ENCODE measurements at regions not wholly inside any gene's neighbourhood (a gene's known extent, or its start where the extent isn't known, plus 50 kb on each side); places are given as distances from the start of the nearest gene placed in this dataset.

- Histone ChIP-seq H3K9me1 (ENCODE audit: control insufficient read depth, insufficient read depth, low read length) (no peaks in the 10 kb centered on the region), H3K36me3 (ENCODE audit: control insufficient read depth, insufficient read depth, low read length) (no peaks in the 10 kb centered on the region), H3K79me2 (ENCODE audit: control insufficient read depth, insufficient read depth, low read length) (no peaks in the 10 kb centered on the region), H4K20me1 (replicated peaks; ENCODE audit: control insufficient read depth, insufficient read depth, low read length) (no peaks in the 10 kb centered on the region), H3K9ac (ENCODE audit: insufficient read depth in 1 of 2, low read depth in 2 of 2, low read length in 2 of 2) (no peak overlapping the region), H3K4me3 (no peak overlapping the region), H3K4me2 (ENCODE audit: insufficient read depth, low read length) (no peak overlapping the region), H3K27me3 (ENCODE audit: control insufficient read depth in 2 of 2, insufficient read depth in 2 of 2, low read length in 2 of 2) (no peaks in the 10 kb centered on the region; a peak in 1 of 5 replicates), H3K4me1 (replicated peaks in 1 of 2; ENCODE audit: control insufficient read depth in 2 of 2, insufficient read depth in 2 of 2, low read length in 2 of 2) (no peaks in the 10 kb centered on the region), H2AFZ (ENCODE audit: low read depth, low read length) (no peak overlapping the region), H3K27ac (ENCODE audit: extremely low read depth, low read depth, low read length) (no peak overlapping the region), H3K9me3 (replicated peaks; ENCODE audit: control insufficient read depth, insufficient read depth, low read depth, low read length) (no peaks in the 10 kb centered on the region)
- CTCF ChIA-PET (ENCODE audit: low intra/inter-chr PET ratio), result no interaction called here
- ATAC-seq, result no peak
- no TSS peak for BruUV-seq (replicated peaks)
- 0% methylated on average over 5 of the region's 5 CpGs for WGBS (ENCODE audit: insufficient coverage, low coverage, missing lambda C conversion rate)
- no peak for FAIRE-seq
- in situ Hi-C loops (cut with MboI) (no loop called here), intact Hi-C loops (cut with micrococcal nuclease) (no loop called here)
- POLR2A ChIA-PET, result interaction anchor here (0.5 kb wide), 3 partner anchors 24 to 1001 kb away, joined by 3 read pairs; no protein-coding TSS in a partner anchor
- DNase-seq (ENCODE audit: extremely low read depth in 1 of 4, low spot score in 3 of 4), result no peak
- TF ChIP-seq ZNF644 (tag; IDR thresholded peaks at IDR 0.05; ENCODE audit: low read depth) (no peak), C11orf30 (IDR thresholded peaks at IDR 0.05; ENCODE audit: low read depth) (0 out of 2 replicates have a peak, but pooled peaks have one; percentile 6), ZNF316 (IDR thresholded peaks at IDR 0.05) (0 out of 2 replicates have a peak, but pooled peaks have one; percentile 3), MAFG (tag; conservative IDR thresholded peaks at IDR 0.05) (0 out of 2 replicates have a peak, but pooled peaks have one; percentile 12)
Measured at GRCh38 chr3:73324203-73325155, 263.0 kb downstream of the EBLN2 start.

DNA sequence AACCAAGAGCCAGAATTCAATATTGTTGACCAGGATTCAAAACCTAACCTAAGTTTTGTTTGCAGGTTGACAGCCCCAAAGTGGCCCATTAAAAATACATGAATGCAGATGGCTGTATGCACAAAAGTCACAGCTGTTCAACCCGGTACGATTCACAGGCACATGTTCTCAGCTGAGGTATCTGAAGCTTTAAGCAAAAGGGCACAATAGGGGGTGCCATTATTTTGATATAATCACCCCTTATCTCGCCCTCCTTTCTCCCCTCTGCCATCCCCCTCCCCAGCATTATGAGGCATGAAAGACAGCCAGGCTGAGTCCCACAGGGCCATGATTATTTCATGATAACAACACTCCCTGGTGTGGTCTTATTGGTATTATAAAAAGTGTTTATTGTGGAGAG, 264.9 kb downstream of the EBLN2 start:
- BruUV-seq (replicated peaks), result no TSS peak
- ChIA-PET CTCF (ENCODE audit: low intra/inter-chr PET ratio) (no interaction called here), POLR2A (no interaction called here)
- TF ChIP-seq HIVEP1 (CRISPR knock-in tag; IDR thresholded peaks at IDR 0.05), result no peak
- intact Hi-C loops (cut with micrococcal nuclease) (no loop called here), in situ Hi-C loops (cut with MboI) (no loop called here)
- no peak overlapping the region for H3K27ac ChIP-seq (ENCODE audit: extremely low read depth, low read depth, low read length)
- H3K9ac ChIP-seq (ENCODE audit: insufficient read depth in 1 of 2, low read depth in 2 of 2, low read length in 2 of 2), result no peak overlapping the region
- H3K4me1 ChIP-seq (replicated peaks in 1 of 2; ENCODE audit: control insufficient read depth in 2 of 2, insufficient read depth in 2 of 2, low read length in 2 of 2), result no peaks in the 10 kb centered on the region
- no peaks in the 10 kb centered on the region for H3K9me1 ChIP-seq (ENCODE audit: control insufficient read depth, insufficient read depth, low read length)
- H3K4me3 ChIP-seq, result no peak overlapping the region
- H3K4me2 ChIP-seq (ENCODE audit: insufficient read depth, low read length), result no peak overlapping the region
- ATAC-seq, result no peak
- no peaks in the 10 kb centered on the region for H4K20me1 ChIP-seq (replicated peaks; ENCODE audit: control insufficient read depth, insufficient read depth, low read length)
- 0% methylated on average over 3 of the region's 3 CpGs for WGBS (ENCODE audit: insufficient coverage, low coverage, missing lambda C conversion rate)
- no peaks in the 10 kb centered on the region for H3K9me3 ChIP-seq (replicated peaks; ENCODE audit: control insufficient read depth, insufficient read depth, low read depth, low read length)
- H2AFZ ChIP-seq (ENCODE audit: low read depth, low read length), result no peak overlapping the region
- DNase-seq (ENCODE audit: extremely low read depth in 1 of 4, low spot score in 3 of 4), result no peak
- H3K36me3 ChIP-seq (ENCODE audit: control insufficient read depth, insufficient read depth, low read length), result no peaks in the 10 kb centered on the region
- no peaks in the 10 kb centered on the region for H3K79me2 ChIP-seq (ENCODE audit: control insufficient read depth, insufficient read depth, low read length)
- no peak for FAIRE-seq
- H3K27me3 ChIP-seq (ENCODE audit: control insufficient read depth in 2 of 2, insufficient read depth in 2 of 2, low read length in 2 of 2), result no peaks in the 10 kb centered on the region; a peak in 1 of 5 replicates

All from K562 (cell line).